Esophagus squamous epithelium (tissue), 5 donors: ENCODE measurements at regions not wholly inside any gene's neighbourhood (a gene's known extent, or its start where the extent isn't known, plus 50 kb on each side); places are given as distances from the start of the nearest gene placed in this dataset.

ENCODE experiments used
- DNase-seq: peaks from one replicate; lab custom pipeline; 2025; lab: John Stamatoyannopoulos, UW
- H3K27ac ChIP-seq, 4 donors: fragments of 200-600 bp; sonication (generic); one replicate each; pipeline ENCODE4 v1.5.1; 2016 to 2019; ENCODE audit warnings: mild to moderate bottlenecking in 1 of 4
- H3K27me3 ChIP-seq, 4 donors: fragments of 200-600 bp; sonication (generic); 1 replicate in 3 of 4; 2 replicates in 1 of 4; pipeline versions ENCODE4 v1.5.1 to v1.6.0; 2017 to 2021; ENCODE audit warnings: antibody characterized with exemption in 1 of 4
- H3K36me3 ChIP-seq, 3 donors: fragments of 200-600 bp; sonication (generic); one replicate each; pipeline ENCODE4 v1.5.1; 2016 to 2019
- H3K4me1 ChIP-seq, 3 donors: fragments of 200-600 bp; sonication (generic); one replicate each; pipeline ENCODE4 v1.5.1; 2017 to 2019
- H3K4me3 ChIP-seq, 4 donors: fragments of 200-600 bp; sonication (generic); 1 replicate in 3 of 4; 2 replicates in 1 of 4; pipeline ENCODE4 v1.5.1; 2016 to 2019; ENCODE audit warnings: mild to moderate bottlenecking in 2 of 4, moderate library complexity in 1 of 4
- H3K9me3 ChIP-seq, 3 donors: fragments of 200-600 bp; sonication (generic); one replicate each; pipeline ENCODE4 v1.5.1; 2016 to 2019
- POLR2A ChIP-seq, 4 donors: fragments of 450-650 bp; IDR thresholded peaks; one replicate each; pipeline ENCODE4 v1.6.1; 2017; ENCODE audit warnings: antibody characterized with exemption in 4 of 4, mild to moderate bottlenecking in 4 of 4, moderate library complexity in 3 of 4
- WGBS, 2 donors: methylation state at CpG; one replicate each; pipeline ENCODE4 v1.1.5; 2018; 5-methylcytosine and 5-hydroxymethylcytosine counted together
- intact Hi-C: fragments of 100-400 bp; cut with DNase I; formaldehyde crosslinking; loops from one replicate; pipeline ENCODE4 v1.15.0; 2022
- small RNA-seq, 4 donors: library from RNA; depleted of rRNA; stranded (forward); fragments of <200 nt; gene quantifications; one replicate each; pipeline ENCODE3, GENCODE V24; 2016
- TF ChIP-seq, protein P1 (sequence below), 6 experiments: fragments of 450-650 bp in 4 of 6; fragments of 200-600 bp in 2 of 6; sonication (generic) in 2 of 6; IDR thresholded peaks; one replicate each; pipeline ENCODE4 v1.5.1; 2016 to 2019; ENCODE audit warnings: antibody characterized with exemption in 6 of 6, mild to moderate bottlenecking in 4 of 6, moderate library complexity in 4 of 6
- donor health status: DM: yes; HTN: yes; CAD: no.

DNA sequence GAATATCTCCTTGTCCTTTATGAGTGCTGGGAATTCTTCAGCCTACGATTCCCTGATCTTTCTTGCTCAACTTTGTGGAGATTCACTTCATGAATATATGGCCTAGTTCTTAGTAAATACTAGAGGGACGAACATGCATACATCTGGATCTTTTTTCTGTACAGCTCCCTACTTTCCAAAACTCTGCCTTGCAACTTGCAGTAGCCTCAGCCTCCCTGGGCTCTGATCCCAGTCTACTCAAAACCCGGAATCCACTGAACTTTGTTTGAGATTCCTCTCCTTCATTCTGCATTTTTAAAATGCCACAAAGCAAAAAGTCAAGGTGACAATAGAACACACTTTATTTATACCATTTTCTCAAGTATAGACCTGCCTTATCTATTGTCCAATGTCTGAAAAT is 50.0 kb upstream of the PCDH7 start:
- no peak for DNase-seq
- no peaks in the 10 kb centered on the region for H3K4me1 ChIP-seq
- H3K27ac ChIP-seq, result no peak overlapping the region
- no peak overlapping the region for H3K4me3 ChIP-seq
- H3K36me3 ChIP-seq, result no peaks in the 10 kb centered on the region
- H3K27me3 ChIP-seq, result no peaks in the 10 kb centered on the region
- intact Hi-C loops, result no loop called here
- no peaks in the 10 kb centered on the region for H3K9me3 ChIP-seq
- 72% methylated on average over 3 of the region's 3 CpGs for WGBS, 2 donors
- no peak for TF ChIP-seq POLR2A (IDR thresholded peaks at IDR 0.05)
- TF ChIP-seq, protein P1, sequence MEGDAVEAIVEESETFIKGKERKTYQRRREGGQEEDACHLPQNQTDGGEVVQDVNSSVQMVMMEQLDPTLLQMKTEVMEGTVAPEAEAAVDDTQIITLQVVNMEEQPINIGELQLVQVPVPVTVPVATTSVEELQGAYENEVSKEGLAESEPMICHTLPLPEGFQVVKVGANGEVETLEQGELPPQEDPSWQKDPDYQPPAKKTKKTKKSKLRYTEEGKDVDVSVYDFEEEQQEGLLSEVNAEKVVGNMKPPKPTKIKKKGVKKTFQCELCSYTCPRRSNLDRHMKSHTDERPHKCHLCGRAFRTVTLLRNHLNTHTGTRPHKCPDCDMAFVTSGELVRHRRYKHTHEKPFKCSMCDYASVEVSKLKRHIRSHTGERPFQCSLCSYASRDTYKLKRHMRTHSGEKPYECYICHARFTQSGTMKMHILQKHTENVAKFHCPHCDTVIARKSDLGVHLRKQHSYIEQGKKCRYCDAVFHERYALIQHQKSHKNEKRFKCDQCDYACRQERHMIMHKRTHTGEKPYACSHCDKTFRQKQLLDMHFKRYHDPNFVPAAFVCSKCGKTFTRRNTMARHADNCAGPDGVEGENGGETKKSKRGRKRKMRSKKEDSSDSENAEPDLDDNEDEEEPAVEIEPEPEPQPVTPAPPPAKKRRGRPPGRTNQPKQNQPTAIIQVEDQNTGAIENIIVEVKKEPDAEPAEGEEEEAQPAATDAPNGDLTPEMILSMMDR (IDR thresholded peaks at IDR 0.05), result no peak

Small RNA genes lying in the stretch of these regions (small RNA-seq; reads per million reads assigned to genes)
- gene AC097510.1, result 0 reads per million in 4 donors
